Femur (tissue), 1 donor: ENCODE measurements at regions not wholly inside any gene's neighbourhood (a gene's known extent, or its start where the extent isn't known, plus 50 kb on each side); places are given as distances from the start of the nearest gene placed in this dataset.

Source experiments
- DNase-seq: peaks from one replicate; pipeline ENCODE4 v3.0.0-alpha.2; 2017

DNA sequence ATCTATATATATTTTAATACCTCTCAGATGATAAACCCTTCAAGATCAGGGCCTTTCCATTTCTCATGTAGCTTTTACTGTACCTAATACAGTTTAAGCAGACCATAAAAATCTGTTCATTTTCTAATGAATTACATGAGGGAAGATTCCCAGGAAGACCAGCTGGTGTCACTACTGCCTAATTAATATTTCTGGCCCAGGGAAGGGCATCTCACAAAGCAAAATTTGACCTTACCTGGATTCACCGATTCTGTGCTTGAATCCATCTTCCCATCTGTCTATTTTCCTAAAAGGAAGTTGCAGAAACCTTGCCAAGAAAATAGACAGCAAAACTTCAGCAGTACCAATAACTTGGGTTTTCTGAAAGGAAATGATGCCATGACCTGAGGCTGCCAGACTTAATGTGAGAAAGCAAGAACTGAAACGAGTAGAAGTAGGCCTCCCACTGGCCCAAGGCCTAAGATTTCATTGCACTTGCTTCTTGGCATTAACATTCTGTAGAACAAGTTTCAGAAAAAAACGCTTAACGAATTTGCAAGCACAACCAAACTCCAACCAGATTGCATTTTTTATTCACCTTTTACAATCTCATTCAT is 83.0 kb upstream of the GLIS3 start:
- no peak for DNase-seq

GRCh38 chr9:4381744-4382143 is 81.9 kb upstream of the GLIS3 start:
- DNase-seq, result no peak

- DNase-seq, result no peak
Measured at GRCh38 chr9:4380406-4380805, 80.5 kb upstream of the GLIS3 start.

DNA sequence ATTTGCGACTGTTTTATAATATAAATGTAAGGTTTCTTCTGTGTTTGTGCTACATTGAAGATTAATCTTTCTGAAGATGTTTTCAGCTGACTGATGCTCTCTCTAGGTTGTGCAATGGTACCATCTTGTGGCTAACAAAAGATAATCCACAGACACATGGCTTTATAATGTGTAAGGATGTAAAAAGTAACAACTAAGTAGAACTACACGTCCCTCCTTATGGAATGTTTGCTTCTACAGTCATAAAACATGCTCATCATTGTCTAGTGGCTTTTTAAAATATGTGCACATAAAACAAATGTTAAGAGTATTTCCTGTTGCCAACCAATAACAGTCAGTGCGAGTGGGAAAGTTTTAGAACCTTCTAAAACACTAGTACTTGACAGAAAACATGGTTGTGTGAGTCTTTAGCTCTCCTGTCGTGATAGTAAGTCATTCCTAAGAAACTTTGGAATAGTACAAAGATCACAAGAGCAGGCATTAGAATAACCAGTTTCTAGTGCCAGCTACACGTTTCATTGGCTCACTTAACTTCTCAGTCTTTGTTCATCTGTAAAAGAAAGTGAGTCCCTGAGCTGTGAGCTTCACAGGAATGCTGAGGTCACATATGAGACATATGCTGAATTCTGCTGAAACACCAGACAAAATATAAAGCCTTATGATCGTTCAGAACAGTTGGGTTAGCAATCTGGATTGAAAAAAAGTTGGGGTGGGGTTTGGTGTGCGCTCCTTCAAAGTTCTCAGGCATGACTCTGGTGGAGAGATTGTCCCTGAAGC is 75.7 kb upstream of the GLIS3 start:
- DNase-seq, result no peak

DNA sequence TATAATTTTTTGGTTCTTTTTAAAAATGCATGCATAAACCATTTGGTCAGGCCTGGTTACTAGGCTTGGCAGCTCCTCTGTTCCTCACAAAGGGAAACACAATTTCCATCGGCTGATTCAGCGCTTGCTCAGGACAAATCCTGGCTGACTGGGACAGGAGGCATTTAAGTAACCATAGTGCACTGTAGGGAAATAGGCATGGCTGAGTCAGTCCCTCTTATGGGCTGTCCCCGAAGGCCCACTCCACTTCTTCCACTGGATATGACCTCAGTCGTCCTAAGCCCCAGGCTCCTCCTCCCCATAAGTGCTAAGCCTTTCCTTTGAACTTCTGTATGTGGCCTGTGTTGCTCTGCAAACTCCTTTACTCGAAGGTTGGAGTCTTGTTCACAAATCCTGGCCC is 71.2 kb upstream of the GLIS3 start:
- no peak for DNase-seq

- no peak for DNase-seq
Measured at GRCh38 chr9:4370501-4370900, 70.6 kb upstream of the GLIS3 start.

- peak; percentile 19 for DNase-seq
Measured at GRCh38 chr9:4366591-4367330, 66.9 kb upstream of the GLIS3 start.

DNA sequence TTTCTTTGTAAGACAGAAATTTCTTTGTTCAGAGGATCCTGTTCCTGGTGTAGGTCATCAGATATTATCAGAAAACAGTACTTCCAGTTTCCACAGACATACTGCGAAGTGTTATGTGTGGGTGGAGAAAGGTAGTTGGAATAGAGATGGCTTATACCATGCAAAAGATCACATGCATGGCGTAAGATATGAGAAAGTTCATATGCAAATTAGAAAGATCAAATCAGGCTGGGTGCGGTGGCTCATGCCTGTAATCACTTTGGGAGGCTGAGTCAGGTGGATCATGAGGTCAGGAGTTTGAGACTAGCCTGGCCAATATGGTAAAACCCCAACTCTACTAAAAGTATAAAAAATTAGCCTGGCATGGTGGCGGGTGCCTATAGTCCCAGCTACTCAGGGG is 65.2 kb upstream of the GLIS3 start:
- DNase-seq, result no peak

- DNase-seq, result no peak
Measured at GRCh38 chr9:4362281-4362680, 62.4 kb upstream of the GLIS3 start.

DNA sequence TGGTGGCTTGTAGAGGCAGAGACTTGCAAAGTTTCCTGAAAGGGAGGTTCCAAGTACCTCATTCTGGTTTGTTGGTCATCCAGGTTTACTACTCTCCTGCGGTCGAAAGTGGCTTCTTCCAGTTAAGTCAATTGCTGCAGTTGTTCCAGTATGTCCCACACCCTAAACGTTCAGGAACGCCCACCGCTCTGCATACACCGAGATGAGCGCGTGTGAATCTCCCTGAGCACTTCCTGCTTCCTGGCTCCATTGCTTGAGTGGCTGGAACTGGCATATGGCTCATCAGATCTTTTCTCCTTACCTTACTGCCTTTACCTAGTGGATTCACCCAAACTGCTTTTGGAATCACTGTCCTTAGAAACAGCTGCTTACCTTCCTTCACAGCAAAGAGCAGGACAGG is 59.1 kb upstream of the GLIS3 start:
- no peak for DNase-seq

DNA sequence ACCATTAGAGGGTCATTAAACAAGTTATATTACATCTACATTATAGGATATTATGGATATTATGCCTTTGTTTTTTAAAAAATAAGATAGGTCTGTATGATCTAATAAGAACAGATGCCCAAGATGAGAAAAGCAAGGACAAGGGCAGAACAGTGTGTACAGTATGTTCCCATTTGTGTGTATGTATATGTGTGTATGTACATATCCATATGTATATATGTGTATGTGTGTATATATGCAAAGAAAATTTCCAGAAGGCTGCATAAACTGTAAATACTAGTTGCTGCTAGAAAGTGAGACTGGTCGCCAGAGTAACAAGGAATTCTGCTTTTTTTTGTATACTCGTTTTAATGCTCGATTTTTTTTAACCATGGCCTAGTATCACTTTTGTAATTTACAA is 58.1 kb upstream of the GLIS3 start:
- DNase-seq, result no peak

- no peak for DNase-seq
Measured at GRCh38 chr9:4356306-4356705, 56.4 kb upstream of the GLIS3 start.

DNA sequence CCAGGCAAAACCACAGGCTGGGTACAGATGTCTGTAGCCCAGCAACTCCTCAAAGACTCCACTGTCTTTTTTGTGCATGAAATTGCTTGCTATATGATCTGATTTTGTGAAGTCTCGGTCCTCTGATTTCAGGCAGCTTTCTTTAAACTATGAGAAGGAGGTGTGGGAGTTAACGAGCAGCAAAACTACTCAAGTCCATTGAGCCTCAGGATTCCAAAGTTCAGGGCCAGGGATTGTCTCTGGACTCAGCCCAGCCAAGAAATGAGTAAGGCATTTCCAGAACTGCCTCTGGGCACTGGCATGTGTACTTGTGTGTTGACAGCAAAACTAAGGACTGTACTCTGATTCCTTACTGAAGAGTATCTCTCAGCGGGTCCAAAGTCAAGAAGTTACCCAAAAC is 53.4 kb upstream of the GLIS3 start:
- no peak for DNase-seq

DNA sequence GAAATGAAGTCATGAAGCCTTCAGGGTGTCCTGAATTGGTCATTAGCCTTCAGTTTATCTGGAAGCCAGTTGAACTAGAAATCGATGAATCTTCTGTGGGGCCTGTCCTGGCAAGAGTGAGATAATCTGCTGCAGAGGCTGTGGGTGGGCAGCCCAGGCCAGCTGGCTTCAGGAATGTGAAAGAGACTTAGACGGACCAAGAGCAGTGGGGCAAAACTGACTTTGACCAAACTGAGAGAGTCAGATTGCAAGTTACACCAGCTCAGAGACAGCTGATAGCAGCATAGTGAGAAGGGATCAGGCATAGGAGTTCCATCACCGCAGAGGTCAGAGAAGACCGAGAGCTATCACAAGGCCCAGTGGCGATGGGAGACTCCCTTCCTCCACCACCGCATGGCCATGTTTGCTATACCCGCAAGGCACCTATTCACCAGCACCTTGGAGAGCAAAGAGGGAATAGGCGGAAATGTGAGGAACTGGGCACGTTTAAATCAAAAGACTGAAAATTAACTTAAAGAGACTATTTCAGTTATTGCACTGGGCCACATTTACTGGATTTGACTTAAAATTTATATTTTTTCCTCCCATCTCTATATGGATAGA is 50.0 kb upstream of the GLIS3 start:
- DNase-seq, result no peak
